Loucy (cell line): ENCODE measurements at regions not wholly inside any gene's neighbourhood (a gene's known extent, or its start where the extent isn't known, plus 50 kb on each side); places are given as distances from the start of the nearest gene placed in this dataset.

Experiments used
- H2AFZ ChIP-seq: fragments of 200-600 bp; sonication (generic); 2 replicates; pipeline ENCODE4 v1.6.0; 2016; ENCODE audit warnings: antibody characterized with exemption, mild to moderate bottlenecking, low read length, moderate library complexity
- H3F3A ChIP-seq: fragments of 200-600 bp; 2 replicates; pipeline ENCODE4 v1.6.0; 2016; ENCODE audit warnings: antibody characterized with exemption, low read depth, mild to moderate bottlenecking
- H3K27me3 ChIP-seq: fragments of 200-600 bp; sonication (generic); 2 replicates; pipeline ENCODE4 v1.6.1; 2014; ENCODE audit warnings: low read length, mild to moderate bottlenecking; ENCODE audit not compliant: insufficient read depth, poor library complexity, severe bottlenecking
- H3K36me3 ChIP-seq: fragments of 200-600 bp; sonication (generic); 2 replicates; pipeline ENCODE4 v1.6.1; 2016; ENCODE audit warnings: low read length; ENCODE audit not compliant: insufficient read depth
- H3K4me1 ChIP-seq: fragments of 200-600 bp; sonication (generic); 2 replicates; pipeline ENCODE4 v1.5.1; 2014; ENCODE audit warnings: low read length, mild to moderate bottlenecking; ENCODE audit not compliant: insufficient read depth, poor library complexity, severe bottlenecking
- H3K4me2 ChIP-seq: fragments of 200-600 bp; sonication (generic); 2 replicates; pipeline ENCODE4 v1.6.0; 2014; ENCODE audit warnings: antibody characterized with exemption, low read length, low read depth, mild to moderate bottlenecking; ENCODE audit not compliant: poor library complexity, severe bottlenecking
- H3K4me3 ChIP-seq: fragments of 200-600 bp; sonication (generic); 2 replicates; pipeline ENCODE4 v1.5.1; 2014; ENCODE audit warnings: low read length, mild to moderate bottlenecking, mixed read lengths; ENCODE audit not compliant: poor library complexity, severe bottlenecking
- H3K79me2 ChIP-seq: fragments of 200-600 bp; sonication (generic); 2 replicates; pipeline ENCODE4 v1.6.1; 2014; ENCODE audit warnings: low read length; ENCODE audit not compliant: insufficient read depth
- H3K9ac ChIP-seq: fragments of 200-600 bp; sonication (generic); 2 replicates; pipeline ENCODE4 v1.6.0; 2014; ENCODE audit warnings: mild to moderate bottlenecking, low read depth, low read length, moderate library complexity; ENCODE audit not compliant: poor library complexity, severe bottlenecking
- H3K9me2 ChIP-seq: fragments of 200-600 bp; sonication (generic); replicated peaks from 2 replicates; pipeline ENCODE4 v1.6.1; 2016; ENCODE audit warnings: low read depth, low read length, mixed read lengths
- H3K9me3 ChIP-seq: fragments of 200-600 bp; sonication (generic); 2 replicates; pipeline ENCODE4 v1.6.1; 2014; ENCODE audit warnings: mild to moderate bottlenecking, antibody characterized with exemption, low read length, low read depth; ENCODE audit not compliant: insufficient read depth
- H4K20me1 ChIP-seq: fragments of 200-600 bp; sonication (generic); 2 replicates; pipeline ENCODE4 v1.6.0; 2014; ENCODE audit warnings: antibody characterized with exemption, low read length, mild to moderate bottlenecking; ENCODE audit not compliant: insufficient read depth, poor library complexity, severe bottlenecking
- EZH2phosphoT487 ChIP-seq: fragments of 200-600 bp; IDR thresholded peaks from 2 replicates; pipeline ENCODE4 v1.6.1; 2018; ENCODE audit warnings: antibody characterized with exemption, mild to moderate bottlenecking, moderate library complexity, borderline replicate concordance
- TF ChIP-seq, protein P1 (sequence below): fragments of 200-600 bp; sonication (generic); conservative IDR thresholded peaks from 2 replicates; pipeline ENCODE4 v1.5.1; 2014; ENCODE audit warnings: mild to moderate bottlenecking, antibody characterized with exemption, low read length

- H3K4me3 ChIP-seq: no peak overlapping the region
These were observed 1267.0 kb upstream of the CITED2 start for GRCh38 chr6:140641412-140641811.

GRCh38 chr6:140636908-140637402 is 1262.5 kb upstream of the CITED2 start:
- no peak overlapping the region for H2AFZ ChIP-seq
- no peak overlapping the region for H3K4me3 ChIP-seq
- TF ChIP-seq, protein P1, sequence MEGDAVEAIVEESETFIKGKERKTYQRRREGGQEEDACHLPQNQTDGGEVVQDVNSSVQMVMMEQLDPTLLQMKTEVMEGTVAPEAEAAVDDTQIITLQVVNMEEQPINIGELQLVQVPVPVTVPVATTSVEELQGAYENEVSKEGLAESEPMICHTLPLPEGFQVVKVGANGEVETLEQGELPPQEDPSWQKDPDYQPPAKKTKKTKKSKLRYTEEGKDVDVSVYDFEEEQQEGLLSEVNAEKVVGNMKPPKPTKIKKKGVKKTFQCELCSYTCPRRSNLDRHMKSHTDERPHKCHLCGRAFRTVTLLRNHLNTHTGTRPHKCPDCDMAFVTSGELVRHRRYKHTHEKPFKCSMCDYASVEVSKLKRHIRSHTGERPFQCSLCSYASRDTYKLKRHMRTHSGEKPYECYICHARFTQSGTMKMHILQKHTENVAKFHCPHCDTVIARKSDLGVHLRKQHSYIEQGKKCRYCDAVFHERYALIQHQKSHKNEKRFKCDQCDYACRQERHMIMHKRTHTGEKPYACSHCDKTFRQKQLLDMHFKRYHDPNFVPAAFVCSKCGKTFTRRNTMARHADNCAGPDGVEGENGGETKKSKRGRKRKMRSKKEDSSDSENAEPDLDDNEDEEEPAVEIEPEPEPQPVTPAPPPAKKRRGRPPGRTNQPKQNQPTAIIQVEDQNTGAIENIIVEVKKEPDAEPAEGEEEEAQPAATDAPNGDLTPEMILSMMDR: no peak
- no peak for TF ChIP-seq EZH2phosphoT487

More at GRCh38 chr6:140641412-140641811, 1267.0 kb upstream of the CITED2 start:
- H3K9me3 ChIP-seq: no peaks in the 10 kb centered on the region
- no peaks in the 10 kb centered on the region for H3K36me3 ChIP-seq
- H3K79me2 ChIP-seq: no peaks in the 10 kb centered on the region
- no peaks in the 10 kb centered on the region for H3K9me2 ChIP-seq
- no peak for TF ChIP-seq EZH2phosphoT487
- TF ChIP-seq, protein P1: no peak
- H4K20me1 ChIP-seq: no peaks in the 10 kb centered on the region
- no peaks in the 10 kb centered on the region for H3F3A ChIP-seq
- no peak overlapping the region for H3K4me2 ChIP-seq
- H3K27me3 ChIP-seq: no peaks in the 10 kb centered on the region
- no peak overlapping the region for H3K9ac ChIP-seq
- H3K4me1 ChIP-seq: no peaks in the 10 kb centered on the region
- H2AFZ ChIP-seq: no peak overlapping the region

GRCh38 chr6:140636271-140636907 is 1261.9 kb upstream of the CITED2 start:
- no peaks in the 10 kb centered on the region for H3F3A ChIP-seq
- H3K36me3 ChIP-seq: no peaks in the 10 kb centered on the region
- no peaks in the 10 kb centered on the region for H3K9me3 ChIP-seq
- H3K9me2 ChIP-seq: no peaks in the 10 kb centered on the region
- no peak overlapping the region for H3K4me2 ChIP-seq
- no peaks in the 10 kb centered on the region for H3K79me2 ChIP-seq
- H3K4me3 ChIP-seq: no peak overlapping the region
- no peaks in the 10 kb centered on the region for H3K27me3 ChIP-seq
- TF ChIP-seq, protein P1: no peak
- H3K4me1 ChIP-seq: no peaks in the 10 kb centered on the region
- no peaks in the 10 kb centered on the region for H4K20me1 ChIP-seq
- no peak overlapping the region for H3K9ac ChIP-seq
- H2AFZ ChIP-seq: no peak overlapping the region

More at GRCh38 chr6:140636908-140637402, 1262.5 kb upstream of the CITED2 start:
- no peaks in the 10 kb centered on the region for H3K9me2 ChIP-seq
- no peaks in the 10 kb centered on the region for H3K27me3 ChIP-seq
- H3K4me2 ChIP-seq: no peak overlapping the region
- H3K36me3 ChIP-seq: no peaks in the 10 kb centered on the region
- H3K79me2 ChIP-seq: no peaks in the 10 kb centered on the region
- H3K9ac ChIP-seq: no peak overlapping the region
- H3K9me3 ChIP-seq: no peaks in the 10 kb centered on the region
- H4K20me1 ChIP-seq: no peaks in the 10 kb centered on the region
- H3F3A ChIP-seq: no peaks in the 10 kb centered on the region
- no peaks in the 10 kb centered on the region for H3K4me1 ChIP-seq
